HepG2 (cell line): ENCODE measurements at regions not wholly inside any gene's neighbourhood (a gene's known extent, or its start where the extent isn't known, plus 50 kb on each side); places are given as distances from the start of the nearest gene placed in this dataset.

Experiments
- ELF4 ChIP-seq: sonication (generic); formaldehyde crosslinking; IDR thresholded peaks from 2 replicates; pipeline ENCODE4 v1.5.0; 2020; ENCODE audit warnings: missing genetic modification reagents, mild to moderate bottlenecking, moderate library complexity, borderline replicate concordance
- IRF2 ChIP-seq: IDR thresholded peaks from 2 replicates; pipeline ENCODE4 v1.6.1; 2018; ENCODE audit warnings: missing genetic modification reagents, missing compliant biosample characterization
- MIER3 ChIP-seq: IDR thresholded peaks from 2 replicates; pipeline ENCODE4 v1.6.1; 2016; ENCODE audit warnings: missing compliant biosample characterization, borderline replicate concordance
- MLXIP ChIP-seq: sonication (generic); formaldehyde crosslinking; IDR thresholded peaks from 2 replicates; pipeline ENCODE4 v1.9.0; 2021; ENCODE audit warnings: missing genetic modification reagents, borderline replicate concordance
- NPAS2 ChIP-seq: sonication (generic); formaldehyde crosslinking; IDR thresholded peaks from 2 replicates; pipeline ENCODE4 v1.8.0; 2022; ENCODE audit warnings: mild to moderate bottlenecking, missing genetic modification reagents, borderline replicate concordance
- RCOR2 ChIP-seq: IDR thresholded peaks from 2 replicates; pipeline ENCODE4 v1.6.1; 2016; ENCODE audit warnings: missing biosample characterization, missing genetic modification reagents
- SRSF4 ChIP-seq: fragments of 200-400 bp; formaldehyde crosslinking; IDR thresholded peaks from one replicate; pipeline ENCODE4 v1.6.1; 2018; ENCODE audit warnings: mild to moderate bottlenecking, low read depth, low read length, moderate library complexity; ENCODE audit not compliant: poor library complexity, severe bottlenecking
- THRA ChIP-seq: sonication (generic); formaldehyde crosslinking; IDR thresholded peaks from 2 replicates; pipeline ENCODE4 v1.4.0; 2020; ENCODE audit warnings: missing genetic modification reagents, borderline replicate concordance
- ZFP36L2 ChIP-seq: sonication (generic); formaldehyde crosslinking; IDR thresholded peaks from 2 replicates; pipeline ENCODE4 v1.4.0; 2020; ENCODE audit warnings: missing genetic modification reagents
- ZMAT5 ChIP-seq: sonication (generic); formaldehyde crosslinking; IDR thresholded peaks from 2 replicates; pipeline ENCODE4 v1.5.0; 2020; ENCODE audit warnings: mild to moderate bottlenecking, low read depth, missing genetic modification reagents, borderline replicate concordance
- ZNF282 ChIP-seq: fragments of 450-650 bp; IDR thresholded peaks from 2 replicates; pipeline ENCODE4 v1.6.1; 2018; ENCODE audit not compliant: partially characterized antibody
- ZNF484 ChIP-seq: sonication (generic); formaldehyde crosslinking; IDR thresholded peaks from 2 replicates; pipeline ENCODE4 v1.5.1; 2020; ENCODE audit warnings: mild to moderate bottlenecking, low read depth, missing genetic modification reagents, borderline replicate concordance
- ZNF501 ChIP-seq: sonication (generic); formaldehyde crosslinking; IDR thresholded peaks from 2 replicates; pipeline ENCODE4 v1.5.1; 2020; ENCODE audit warnings: mild to moderate bottlenecking, moderate library complexity, missing genetic modification reagents
- ZNF619 ChIP-seq: sonication (generic); formaldehyde crosslinking; IDR thresholded peaks from 2 replicates; pipeline ENCODE4 v1.4.0; 2020; ENCODE audit warnings: mild to moderate bottlenecking, missing genetic modification reagents
- ZNF75D ChIP-seq: sonication (generic); formaldehyde crosslinking; IDR thresholded peaks from 2 replicates; pipeline ENCODE4 v1.8.1; 2023; ENCODE audit warnings: missing genetic modification reagents, mild to moderate bottlenecking, borderline replicate concordance

GRCh38 chr11:109291553-109291952, 130.4 kb upstream of the C11orf87 start (continued):
- no peak for TF ChIP-seq ZMAT5 (CRISPR knock-in tag)
- TF ChIP-seq ZNF619 (CRISPR knock-in tag): no peak
- TF ChIP-seq ZNF282: no peak
- TF ChIP-seq RCOR2 (CRISPR knock-in tag): no peak
- TF ChIP-seq NPAS2 (CRISPR knock-in tag): no peak
- TF ChIP-seq ZFP36L2 (CRISPR knock-in tag): no peak
- TF ChIP-seq MIER3 (CRISPR knock-in tag): no peak
- no peak for TF ChIP-seq IRF2 (CRISPR knock-in tag)
- no peak for TF ChIP-seq MLXIP
- TF ChIP-seq ELF4 (CRISPR knock-in tag): no peak
- TF ChIP-seq ZNF484: no peak
- no peak for TF ChIP-seq THRA
- TF ChIP-seq ZNF75D (CRISPR knock-in tag): no peak
- TF ChIP-seq ZNF501 (CRISPR knock-in tag): no peak
- no peak for TF ChIP-seq SRSF4
- TF ChIP-seq, all 625 proteins: peak for 0
